Stimulated activated CD4-positive, alpha-beta T cell treated with anti-CD3 and anti-CD28 coated beads, Interleukin-4, amount 100 ng/mL, for 1 hour (primary cell): ENCODE measurements at regions not wholly inside any gene's neighbourhood (a gene's known extent, or its start where the extent isn't known, plus 50 kb on each side); places are given as distances from the start of the nearest gene placed in this dataset.
A peak's percentile ranks its signal among the peaks of the same experiment; 100 is the strongest.
"Not testable (repeated sequence)": the region's sequence is repeated elsewhere in the genome, so short reads cannot be mapped to it uniquely, and the experiment has no call there.

Source experiments
- DNase-seq: peaks from one replicate; pipeline ENCODE4 v3.0.0-alpha.2; 2020

GRCh38 chr7:106713452-106713851 is 52.5 kb upstream of the CCDC71L start:
- not testable (repeated sequence) for DNase-seq

GRCh38 chr7:106714590-106715442 is 53.9 kb upstream of the CCDC71L start:
- not testable (repeated sequence) for DNase-seq

- no peak for DNase-seq
Observed at GRCh38 chr7:106715730-106716129, 54.8 kb upstream of the CCDC71L start.

- no peak for DNase-seq
Observed at GRCh38 chr7:106717254-106717954, 56.4 kb upstream of the CCDC71L start.

GRCh38 chr7:106717955-106718871 is 57.3 kb upstream of the CCDC71L start:
- DNase-seq, result peak; percentile 64

- no peak for DNase-seq
Observed at GRCh38 chr7:106720641-106721040, 59.7 kb upstream of the CCDC71L start.

- DNase-seq, result no peak
Observed at GRCh38 chr7:106721816-106722785, 61.1 kb upstream of the CCDC71L start.

GRCh38 chr7:106723398-106723797 is 62.4 kb upstream of the CCDC71L start:
- DNase-seq, result no peak

- DNase-seq, result no peak
Observed at GRCh38 chr7:106729720-106730385, 68.9 kb upstream of the CCDC71L start.

GRCh38 chr7:106731187-106731586 is 70.2 kb upstream of the CCDC71L start:
- no peak for DNase-seq

GRCh38 chr7:106731646-106732444 is 70.9 kb upstream of the CCDC71L start:
- no peak for DNase-seq

GRCh38 chr7:106735637-106736036 is 74.7 kb upstream of the CCDC71L start:
- DNase-seq, result no peak

GRCh38 chr7:106736123-106736507 is 75.2 kb upstream of the CCDC71L start:
- DNase-seq, result no peak

- DNase-seq, result peak; percentile 8
Observed at GRCh38 chr7:106736508-106737201, 75.7 kb upstream of the CCDC71L start.

GRCh38 chr7:106737202-106737562 is 76.2 kb upstream of the CCDC71L start:
- DNase-seq, result no peak

- DNase-seq, result no peak
Observed at GRCh38 chr7:106740806-106741205, 79.8 kb upstream of the CCDC71L start.

- no peak for DNase-seq
Observed at GRCh38 chr7:106744563-106745091, 83.7 kb upstream of the CCDC71L start.

- DNase-seq, result not testable (repeated sequence)
Observed at GRCh38 chr7:106747301-106747700, 86.3 kb upstream of the CCDC71L start.

- DNase-seq, result no peak
Observed at GRCh38 chr7:106747804-106748203, 86.8 kb upstream of the CCDC71L start.

GRCh38 chr7:106749165-106749564 is 88.2 kb upstream of the CCDC71L start:
- DNase-seq, result no peak
